Middle frontal gyrus (tissue), 1 donor: ENCODE measurements at regions not wholly inside any gene's neighbourhood (a gene's known extent, or its start where the extent isn't known, plus 50 kb on each side); places are given as distances from the start of the nearest gene placed in this dataset.
"Not testable (repeated sequence)": the region's sequence is repeated elsewhere in the genome, so short reads cannot be mapped to it uniquely, and the experiment has no call there.

ENCODE experiments used
- DNase-seq: peaks from one replicate; pipeline ENCODE4 v3.0.0-alpha.2; 2015; ENCODE audit warnings: low spot score; ENCODE audit errors: extremely low spot score

- DNase-seq: no peak
Observed at GRCh38 chr2:176424746-176425145, 155.5 kb downstream of the MTX2 start.

- no peak for DNase-seq
Observed at GRCh38 chr2:176427549-176427948, 158.3 kb downstream of the MTX2 start.

GRCh38 chr2:176428944-176429469, 159.8 kb downstream of the MTX2 start:
- not testable (repeated sequence) for DNase-seq

GRCh38 chr2:176432434-176432833, 163.2 kb downstream of the MTX2 start:
- no peak for DNase-seq

- no peak for DNase-seq
Observed at GRCh38 chr2:176435729-176436128, 166.5 kb downstream of the MTX2 start.

GRCh38 chr2:176443946-176444345, 174.7 kb downstream of the MTX2 start:
- no peak for DNase-seq

- DNase-seq: no peak
Observed at GRCh38 chr2:176445956-176446355, 176.7 kb downstream of the MTX2 start.

GRCh38 chr2:176446718-176447414, 177.6 kb downstream of the MTX2 start:
- DNase-seq: no peak

GRCh38 chr2:176447616-176448015, 178.4 kb downstream of the MTX2 start:
- no peak for DNase-seq

- DNase-seq: no peak
Observed at GRCh38 chr2:176449852-176450251, 180.6 kb downstream of the MTX2 start.

GRCh38 chr2:176453784-176454183, 184.5 kb downstream of the MTX2 start:
- DNase-seq: no peak

GRCh38 chr2:176454893-176455815, 185.9 kb downstream of the MTX2 start:
- DNase-seq: peak; percentile 74

GRCh38 chr2:176455816-176456291, 186.6 kb downstream of the MTX2 start:
- DNase-seq: no peak

- no peak for DNase-seq
Observed at GRCh38 chr2:176457481-176457880, 188.2 kb downstream of the MTX2 start.

GRCh38 chr2:176461098-176461808, 192.0 kb downstream of the MTX2 start:
- no peak for DNase-seq

- no peak for DNase-seq
Observed at GRCh38 chr2:176461809-176462670, 192.8 kb downstream of the MTX2 start.

GRCh38 chr2:176463546-176463945, 194.3 kb downstream of the MTX2 start:
- DNase-seq: no peak

- DNase-seq: no peak
Observed at GRCh38 chr2:176464886-176465564, 195.8 kb downstream of the MTX2 start.

GRCh38 chr2:176466918-176467452, 197.7 kb downstream of the MTX2 start:
- no peak for DNase-seq

- DNase-seq: no peak
Observed at GRCh38 chr2:176467595-176467994, 198.4 kb downstream of the MTX2 start.
